CD4-positive, alpha-beta memory T cell (primary cell): ENCODE measurements at regions not wholly inside any gene's neighbourhood (a gene's known extent, or its start where the extent isn't known, plus 50 kb on each side); places are given as distances from the start of the nearest gene placed in this dataset.
"Not testable (repeated sequence)": the region's sequence is repeated elsewhere in the genome, so short reads cannot be mapped to it uniquely, and the experiment has no call there.

ENCODE experiments used
- CTCF ChIA-PET: fragments of 350-600 bp; sonication (Branson Sonifier 250); formaldehyde crosslinking; loops from one replicate; lab custom pipeline; 2021; ENCODE audit warnings: inconsistent platforms; ENCODE audit not compliant: partially characterized antibody; lab: Charles Lee
- POLR2A ChIA-PET: fragments of 350-600 bp; sonication (Branson Sonifier 250); formaldehyde crosslinking; loops from one replicate; lab custom pipeline; 2021; ENCODE audit not compliant: partially characterized antibody; lab: Charles Lee
- DNase-seq, 5 donors: peaks; one replicate each; pipeline versions ENCODE4 v3.0.0 to v3.0.0-alpha.2; 2020 to 2022; ENCODE audit warnings: mixed read lengths in 1 of 5
- H3K27ac ChIP-seq: one replicate; pipeline ENCODE4 v1.7.0; 2013; ENCODE audit warnings: low read depth, low read length
- H3K27me3 ChIP-seq: 2 replicates; pipeline ENCODE4 v1.7.0; 2013; ENCODE audit warnings: mild to moderate bottlenecking, low read length, moderate library complexity; ENCODE audit not compliant: insufficient read depth
- H3K36me3 ChIP-seq: 2 replicates; pipeline ENCODE4 v1.7.0; 2013; ENCODE audit warnings: mild to moderate bottlenecking, low read length, moderate library complexity; ENCODE audit not compliant: insufficient read depth
- H3K4me1 ChIP-seq: 2 replicates; pipeline ENCODE4 v1.7.0; 2013; ENCODE audit warnings: mild to moderate bottlenecking, low read length, moderate library complexity; ENCODE audit not compliant: insufficient read depth
- H3K4me3 ChIP-seq, 2 donors: one replicate each; pipeline ENCODE4 v1.7.0; 2013; ENCODE audit warnings: low read length in 2 of 2, mild to moderate bottlenecking in 1 of 2
- H3K9me3 ChIP-seq, 2 donors: one replicate each; pipeline ENCODE4 v1.7.0; 2013; ENCODE audit warnings: low read length in 2 of 2, control low read depth in 1 of 2; ENCODE audit not compliant: control insufficient read depth in 1 of 2
- H3K27ac Mint-ChIP-seq, 7 donors: one replicate each; pipeline ENCODE4 v1.8.0; 2020 to 2021; ENCODE audit warnings: mixed read lengths in 7 of 7, mild to moderate bottlenecking in 6 of 7, inconsistent platforms in 3 of 7, moderate library complexity in 3 of 7
- H3K27me3 Mint-ChIP-seq, 2 donors: one replicate each; pipeline ENCODE4 v1.8.0; 2020 to 2021; ENCODE audit warnings: mixed read lengths in 2 of 2
- H3K36me3 Mint-ChIP-seq, 2 donors: one replicate each; pipeline ENCODE4 v1.8.0; 2020 to 2021; ENCODE audit warnings: mixed read lengths in 2 of 2, inconsistent platforms in 1 of 2, mild to moderate bottlenecking in 1 of 2
- H3K4me1 Mint-ChIP-seq, 4 donors: one replicate each; pipeline ENCODE4 v1.8.0; 2020 to 2021; ENCODE audit warnings: mixed read lengths in 4 of 4, mild to moderate bottlenecking in 1 of 4
- H3K4me3 Mint-ChIP-seq, 8 donors: one replicate each; pipeline ENCODE4 v1.8.0; 2020 to 2021; ENCODE audit warnings: mixed read lengths in 8 of 8, mild to moderate bottlenecking in 7 of 8, moderate library complexity in 6 of 8, inconsistent platforms in 3 of 8
- H3K9me3 Mint-ChIP-seq, 8 donors: one replicate each; pipeline ENCODE4 v1.8.0; 2020 to 2021; ENCODE audit warnings: mixed read lengths in 8 of 8, mild to moderate bottlenecking in 5 of 8, inconsistent platforms in 3 of 8, moderate library complexity in 1 of 8
- intact Hi-C: fragments of 100-400 bp; cut with micrococcal nuclease; formaldehyde crosslinking; loops from one replicate; pipeline ENCODE4 v1.15.1; 2023

DNA sequence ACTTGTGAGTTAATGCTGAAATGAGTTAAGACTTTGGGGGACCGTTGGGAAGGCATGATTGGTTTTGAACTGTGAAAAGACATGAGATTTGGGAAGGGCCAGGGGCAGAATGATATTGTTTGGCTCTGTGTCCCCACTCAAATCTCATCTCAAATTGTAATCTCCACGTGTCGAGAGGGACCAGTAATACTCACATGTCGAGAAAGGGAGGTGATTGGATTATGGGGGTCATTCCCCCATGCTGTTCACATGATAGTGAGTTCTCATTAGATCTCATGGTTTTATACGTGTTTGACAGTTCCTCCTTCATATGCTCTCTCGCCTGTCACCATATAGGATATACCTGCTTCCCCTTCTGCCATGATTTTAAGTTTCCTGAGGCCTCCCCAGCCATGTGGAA lies 245.3 kb downstream of the CGGBP1 start:
- H3K9me3 Mint-ChIP-seq, H3K27me3 ChIP-seq, H3K27ac Mint-ChIP-seq, H3K9me3 ChIP-seq, H3K36me3 ChIP-seq, POLR2A ChIA-PET, H3K27ac ChIP-seq, H3K4me1 ChIP-seq, H3K36me3 Mint-ChIP-seq, intact Hi-C loops, CTCF ChIA-PET, H3K4me3 ChIP-seq, H3K27me3 Mint-ChIP-seq, DNase-seq, H3K4me3 Mint-ChIP-seq, H3K4me1 Mint-ChIP-seq: not testable (repeated sequence)

DNA sequence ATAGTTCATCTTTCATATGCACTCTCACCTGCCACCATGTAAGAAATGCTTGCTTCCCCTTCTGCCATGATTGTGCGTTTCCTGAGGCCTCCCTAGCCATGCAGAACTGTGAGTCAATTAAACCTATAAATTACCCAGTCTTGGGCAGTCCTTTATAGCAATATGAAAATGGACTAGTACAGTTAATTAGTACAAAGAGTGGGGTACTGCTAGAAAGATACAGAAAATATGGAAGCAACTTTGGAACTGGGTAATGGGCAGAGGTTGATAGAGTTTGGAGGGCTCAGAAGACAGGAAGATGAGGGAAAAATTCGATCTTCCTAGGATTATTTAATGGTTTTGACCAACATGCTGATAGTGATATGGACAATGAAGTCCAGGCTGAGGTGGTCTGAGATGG lies 246.9 kb downstream of the CGGBP1 start:
- ChIA-PET POLR2A (no interaction called here), CTCF (no interaction called here)
- no peak for DNase-seq
- Mint-ChIP-seq H3K27ac (no peak overlapping the region), H3K27me3 (peaks cover 3 to 6% of the 10 kb centered on the region in 2 donors), H3K9me3 (peaks cover 0 to 6% (median 2%) of the 10 kb centered on the region in 8 donors), H3K4me3 (no peak overlapping the region), H3K4me1 (no peaks in the 10 kb centered on the region), H3K36me3 (no peaks in the 10 kb centered on the region)
- Histone ChIP-seq H3K4me1 (no peaks in the 10 kb centered on the region), H3K36me3 (no peaks in the 10 kb centered on the region), H3K27ac (no peak overlapping the region), H3K4me3 (no peak overlapping the region), H3K27me3 (no peaks in the 10 kb centered on the region), H3K9me3 (no peaks in the 10 kb centered on the region)
- intact Hi-C loops, result no loop called here

DNA sequence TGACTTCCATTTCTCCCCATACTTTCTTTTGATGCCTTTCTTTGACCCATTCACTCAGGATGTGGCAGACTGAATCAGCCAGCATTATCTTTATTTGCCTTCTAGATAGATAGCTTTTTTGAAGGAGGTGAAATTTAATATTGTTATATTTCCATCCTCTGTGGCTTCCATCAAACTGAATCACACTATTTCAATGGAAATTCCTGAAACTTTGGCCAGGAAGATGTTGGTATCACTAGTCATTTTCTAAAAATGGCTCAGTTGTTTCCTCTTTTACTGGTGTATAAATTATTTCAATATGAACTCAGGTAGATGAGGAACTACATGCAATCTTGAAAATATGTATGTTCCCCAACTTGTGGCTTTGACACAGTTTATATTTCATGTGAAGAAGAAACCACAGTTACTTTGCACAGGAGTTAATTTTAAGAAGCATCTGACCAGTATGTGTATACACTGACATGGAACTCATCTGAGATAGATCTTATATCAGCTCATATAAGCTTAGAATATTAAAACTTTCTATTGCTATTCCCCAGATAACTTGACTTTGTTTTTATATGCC lies 248.3 kb downstream of the CGGBP1 start:
- H3K9me3 ChIP-seq, result no peaks in the 10 kb centered on the region
- DNase-seq, result no peak
- no peak overlapping the region for H3K4me3 ChIP-seq
- H3K36me3 Mint-ChIP-seq, result no peaks in the 10 kb centered on the region
- H3K27me3 Mint-ChIP-seq, result peaks cover 3 to 8% of the 10 kb centered on the region in 2 donors
- H3K4me1 ChIP-seq, result no peaks in the 10 kb centered on the region
- H3K27me3 ChIP-seq, result no peaks in the 10 kb centered on the region
- CTCF ChIA-PET, result no interaction called here
- no peak overlapping the region for H3K27ac Mint-ChIP-seq
- no peaks in the 10 kb centered on the region for H3K36me3 ChIP-seq
- H3K27ac ChIP-seq, result no peak overlapping the region
- peaks cover 0 to 6% (median 2%) of the 10 kb centered on the region in 8 donors for H3K9me3 Mint-ChIP-seq
- H3K4me1 Mint-ChIP-seq, result peaks cover 0 to 4% (median 0%) of the 10 kb centered on the region in 4 donors
- no peak overlapping the region for H3K4me3 Mint-ChIP-seq
- intact Hi-C loops, result no loop called here
- POLR2A ChIA-PET, result no interaction called here

DNA sequence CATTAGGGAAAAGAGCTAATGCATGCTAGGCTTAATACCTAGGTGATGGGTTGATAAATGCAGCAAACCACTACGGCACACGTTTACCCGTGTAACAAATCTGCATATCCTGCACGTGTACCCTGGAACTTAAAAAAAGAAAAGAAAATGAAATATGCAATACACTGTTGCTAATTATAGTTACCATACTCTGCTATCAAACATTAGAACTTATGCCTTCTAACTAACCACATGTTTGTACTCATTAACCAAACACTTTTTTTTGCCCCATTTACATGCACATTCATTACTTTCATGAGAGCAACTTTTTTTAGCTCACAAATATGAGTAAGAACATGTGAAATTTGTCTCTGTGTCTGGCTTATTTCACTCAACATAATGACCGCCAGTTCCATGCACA lies 253.1 kb downstream of the CGGBP1 start:
- POLR2A ChIA-PET, result no interaction called here
- Histone ChIP-seq H3K4me3 (no peak overlapping the region), H3K36me3 (no peaks in the 10 kb centered on the region), H3K27me3 (no peaks in the 10 kb centered on the region), H3K9me3 (no peaks in the 10 kb centered on the region), H3K4me1 (no peaks in the 10 kb centered on the region), H3K27ac (no peak overlapping the region)
- intact Hi-C loops, result no loop called here
- Mint-ChIP-seq H3K27me3 (peaks cover 5 to 12% of the 10 kb centered on the region in 2 donors), H3K4me3 (no peak overlapping the region), H3K4me1 (peaks cover 0 to 4% (median 0%) of the 10 kb centered on the region in 4 donors), H3K9me3 (no peaks in the 10 kb centered on the region), H3K27ac (no peak overlapping the region), H3K36me3 (no peaks in the 10 kb centered on the region)
- CTCF ChIA-PET, result no interaction called here
- no peak for DNase-seq

DNA sequence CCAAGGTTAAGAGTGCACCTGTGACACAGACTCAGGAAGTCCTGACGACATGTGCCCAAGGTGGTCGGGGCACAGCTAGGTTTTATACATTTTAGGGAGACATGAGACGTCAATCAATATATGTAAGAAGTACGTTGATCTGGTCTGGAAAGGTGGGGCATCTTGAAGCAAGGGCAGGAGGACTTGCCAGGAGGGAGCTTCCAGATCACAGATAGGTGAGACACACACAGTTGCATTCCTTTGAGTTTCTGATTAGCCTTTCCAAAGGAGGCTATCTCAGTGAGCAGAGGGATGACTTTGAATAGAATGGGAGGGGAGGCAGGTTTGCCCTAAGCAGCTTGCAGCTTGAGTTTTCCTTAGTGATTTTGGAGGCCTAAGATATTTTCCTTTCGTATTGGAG lies 257.4 kb downstream of the CGGBP1 start:
- intact Hi-C loops, result no loop called here
- no peak for DNase-seq
- Mint-ChIP-seq H3K9me3 (no peaks in the 10 kb centered on the region), H3K4me3 (no peak overlapping the region), H3K27me3 (peaks cover 19 to 27% of the 10 kb centered on the region in 2 donors), H3K36me3 (no peaks in the 10 kb centered on the region), H3K4me1 (peaks cover 0 to 4% (median 3%) of the 10 kb centered on the region in 4 donors), H3K27ac (no peak overlapping the region)
- Histone ChIP-seq H3K36me3 (no peaks in the 10 kb centered on the region), H3K9me3 (no peaks in the 10 kb centered on the region), H3K4me3 (no peak overlapping the region), H3K27me3 (peaks cover 2% of the 10 kb centered on the region), H3K27ac (no peak overlapping the region), H3K4me1 (no peaks in the 10 kb centered on the region)
- ChIA-PET POLR2A (no interaction called here), CTCF (no interaction called here)

DNA sequence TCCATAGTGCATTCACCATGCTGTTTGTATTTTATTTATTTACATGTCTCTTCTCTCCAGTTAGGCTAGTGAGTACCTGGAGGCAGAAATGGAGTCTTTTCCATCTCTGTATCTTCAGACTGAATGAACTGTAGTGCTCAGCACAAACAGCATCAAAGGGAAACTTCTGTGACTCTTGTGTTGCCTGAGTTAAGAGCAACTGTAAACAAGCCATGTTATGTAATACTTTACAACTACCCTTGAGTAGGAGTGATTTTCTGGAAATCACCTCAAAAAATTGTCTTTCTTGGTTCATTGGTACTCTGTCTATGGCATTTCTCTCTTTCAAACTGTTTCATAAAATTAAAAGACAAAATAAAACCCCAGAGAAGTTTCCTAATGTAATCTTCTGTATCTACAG lies 258.3 kb downstream of the CGGBP1 start:
- Histone ChIP-seq H3K4me3 (no peak overlapping the region), H3K9me3 (no peaks in the 10 kb centered on the region), H3K4me1 (no peaks in the 10 kb centered on the region), H3K27me3 (peaks cover 9% of the 10 kb centered on the region), H3K27ac (no peak overlapping the region), H3K36me3 (no peaks in the 10 kb centered on the region)
- Mint-ChIP-seq H3K27ac (no peak overlapping the region), H3K9me3 (no peaks in the 10 kb centered on the region), H3K27me3 (peaks cover 23 to 28% of the 10 kb centered on the region in 2 donors), H3K4me1 (peaks cover 6 to 10% (median 8%) of the 10 kb centered on the region in 4 donors), H3K36me3 (no peaks in the 10 kb centered on the region), H3K4me3 (no peak overlapping the region)
- CTCF ChIA-PET, result no interaction called here
- POLR2A ChIA-PET, result no interaction called here
- intact Hi-C loops, result no loop called here
- no peak for DNase-seq

DNA sequence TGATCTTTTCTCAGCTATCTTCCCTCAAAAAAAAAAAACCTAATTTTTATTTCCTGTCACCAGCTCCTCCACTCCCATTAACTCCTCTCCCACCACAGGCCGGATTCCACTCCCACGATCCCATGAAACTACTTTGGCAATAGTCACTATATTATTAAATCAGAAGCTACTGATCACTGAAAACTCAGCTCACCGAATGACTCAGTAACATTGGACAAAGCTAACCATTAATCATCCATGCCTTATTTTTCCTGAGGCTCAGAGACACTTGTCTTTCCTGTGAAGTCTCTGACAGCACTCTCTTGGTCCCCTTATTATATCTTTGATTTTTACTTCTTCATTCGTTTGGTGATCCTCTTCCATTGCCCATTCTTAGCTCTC lies 260.2 kb downstream of the CGGBP1 start:
- POLR2A ChIA-PET, result no interaction called here
- CTCF ChIA-PET, result interaction anchor here (1.1 to 1.3 kb wide), 2 partner anchors 12 to 23 kb away, joined by 3 read pairs; no protein-coding TSS in a partner anchor

More for the DNA sequence above, 260.2 kb downstream of the CGGBP1 start:
- peaks cover 35 to 38% of the 10 kb centered on the region in 2 donors for H3K27me3 Mint-ChIP-seq
- H3K4me3 ChIP-seq, result no peak overlapping the region
- intact Hi-C loops, result no loop called here
- no peak overlapping the region for H3K27ac Mint-ChIP-seq
- H3K9me3 Mint-ChIP-seq, result no peaks in the 10 kb centered on the region
- no peak overlapping the region for H3K27ac ChIP-seq
- H3K4me1 Mint-ChIP-seq, result peaks cover 9 to 12% (median 11%) of the 10 kb centered on the region in 4 donors
- no peak for DNase-seq
- no peaks in the 10 kb centered on the region for H3K4me1 ChIP-seq
- peaks cover 10% of the 10 kb centered on the region for H3K27me3 ChIP-seq
- H3K9me3 ChIP-seq, result no peaks in the 10 kb centered on the region
- H3K36me3 Mint-ChIP-seq, result no peaks in the 10 kb centered on the region
- no peak overlapping the region for H3K4me3 Mint-ChIP-seq
- no peaks in the 10 kb centered on the region for H3K36me3 ChIP-seq
